IPS DF 4.7 (cell line): ENCODE measurements at regions not wholly inside any gene's neighbourhood (a gene's known extent, or its start where the extent isn't known, plus 50 kb on each side); places are given as distances from the start of the nearest gene placed in this dataset.

Experiments used
- DNase-seq: peaks from one replicate; pipeline ENCODE4 v3.0.0-alpha.2; 2013; ENCODE audit warnings: low spot score; ENCODE audit errors: extremely low read depth

DNA sequence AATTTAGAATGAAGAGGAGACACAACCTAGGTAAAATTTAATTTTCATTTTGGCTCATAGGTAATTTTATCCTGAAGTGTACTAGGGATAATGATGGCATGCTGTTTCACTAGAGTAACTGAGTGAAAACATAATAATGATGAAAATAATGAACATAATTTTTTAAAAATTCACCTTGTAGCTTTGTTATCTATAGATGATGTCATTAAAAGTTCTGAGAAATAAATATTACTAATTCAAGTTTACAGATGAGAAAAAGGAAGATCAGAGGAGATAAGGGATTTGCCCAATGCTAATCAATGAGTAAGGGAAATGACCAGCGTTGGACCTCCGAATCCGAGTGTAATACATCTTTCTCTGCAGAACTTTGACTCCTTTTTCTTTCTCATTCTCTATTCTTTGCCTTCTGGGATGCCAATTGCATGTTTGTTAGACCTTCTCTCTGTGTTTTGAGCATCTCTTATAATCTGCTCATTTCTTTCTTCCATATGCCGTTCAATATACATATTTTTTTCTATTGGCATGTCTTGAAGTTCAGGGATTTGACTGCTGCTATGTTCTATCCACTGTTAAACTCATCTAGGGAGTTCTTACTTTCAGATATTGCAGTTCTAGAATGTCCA lies 186.5 kb downstream of the SNX19 start:
- DNase-seq, result no peak

DNA sequence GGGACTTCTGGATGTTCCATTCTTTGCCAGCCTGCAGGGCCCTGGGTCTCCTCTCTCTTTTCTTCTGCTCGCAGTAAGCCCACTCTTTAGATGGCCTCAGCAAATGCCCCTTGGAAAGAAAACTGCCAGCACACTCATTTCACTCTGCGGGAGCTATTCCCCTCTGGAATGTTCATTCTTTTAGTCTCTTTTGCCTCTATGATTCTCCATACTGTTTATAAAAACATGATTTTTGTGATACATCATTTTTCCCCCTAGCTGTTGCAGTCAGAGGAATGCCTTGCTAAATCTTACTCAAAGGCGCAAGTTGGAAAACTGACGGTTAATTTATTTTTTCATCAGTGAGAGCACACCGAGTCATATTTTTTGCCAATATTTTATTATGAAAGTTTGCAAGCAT lies 184.9 kb downstream of the SNX19 start:
- no peak for DNase-seq

DNA sequence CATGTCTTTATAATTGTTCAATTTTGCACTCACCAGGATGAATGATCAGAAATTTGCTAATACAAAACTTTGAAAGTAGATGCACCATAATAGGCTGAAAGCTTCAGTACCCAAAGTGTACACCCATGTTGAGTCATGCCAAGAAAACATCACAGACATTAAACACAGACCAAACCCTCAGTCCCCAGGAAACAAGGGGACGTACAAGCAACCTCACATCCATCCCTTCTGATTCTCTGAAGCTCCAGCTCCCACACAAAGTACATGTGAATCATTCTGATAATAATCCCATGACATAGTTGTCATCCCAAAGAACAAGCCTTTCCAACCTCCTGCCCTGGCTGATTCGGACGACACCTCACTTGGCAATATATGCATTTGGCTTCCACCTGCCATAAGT lies 183.8 kb downstream of the SNX19 start:
- DNase-seq, result no peak

DNA sequence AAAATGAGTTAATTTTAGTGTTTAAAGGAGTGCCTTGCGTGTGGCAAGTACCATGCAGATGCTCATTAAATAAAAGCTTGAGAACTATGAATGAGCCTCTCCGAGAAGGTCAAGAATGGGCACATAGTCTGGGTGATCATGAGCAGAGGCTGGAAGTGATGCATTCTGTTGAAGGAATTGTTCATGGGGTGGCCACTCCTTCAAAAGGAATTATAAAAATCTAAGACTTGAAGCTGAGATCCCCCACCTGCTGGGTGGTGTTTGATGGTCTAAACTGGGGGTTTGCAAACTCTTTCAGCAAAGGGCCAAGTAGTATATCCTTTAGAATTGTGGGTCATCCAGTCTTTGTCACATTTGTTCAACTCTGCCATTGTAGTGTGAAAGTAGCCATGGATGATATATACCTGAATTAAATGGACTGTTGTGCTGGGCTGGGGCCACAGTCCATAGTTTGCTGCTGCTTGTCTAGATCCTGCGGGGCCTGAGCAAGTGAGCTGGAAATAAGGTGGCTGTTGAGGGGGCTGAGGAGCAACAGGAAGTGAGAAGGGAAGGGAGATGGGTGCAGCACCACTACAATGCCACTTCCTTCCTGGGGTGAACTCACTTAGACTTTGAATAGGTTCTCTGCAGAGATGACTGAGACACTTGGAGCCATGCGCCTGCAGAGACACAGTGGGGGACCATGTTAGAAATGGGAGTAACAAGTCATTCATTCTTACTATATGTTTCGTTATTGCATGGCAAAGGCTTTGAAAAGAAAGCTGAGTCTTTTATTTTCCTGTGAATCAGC lies 179.0 kb downstream of the SNX19 start:
- no peak for DNase-seq

DNA sequence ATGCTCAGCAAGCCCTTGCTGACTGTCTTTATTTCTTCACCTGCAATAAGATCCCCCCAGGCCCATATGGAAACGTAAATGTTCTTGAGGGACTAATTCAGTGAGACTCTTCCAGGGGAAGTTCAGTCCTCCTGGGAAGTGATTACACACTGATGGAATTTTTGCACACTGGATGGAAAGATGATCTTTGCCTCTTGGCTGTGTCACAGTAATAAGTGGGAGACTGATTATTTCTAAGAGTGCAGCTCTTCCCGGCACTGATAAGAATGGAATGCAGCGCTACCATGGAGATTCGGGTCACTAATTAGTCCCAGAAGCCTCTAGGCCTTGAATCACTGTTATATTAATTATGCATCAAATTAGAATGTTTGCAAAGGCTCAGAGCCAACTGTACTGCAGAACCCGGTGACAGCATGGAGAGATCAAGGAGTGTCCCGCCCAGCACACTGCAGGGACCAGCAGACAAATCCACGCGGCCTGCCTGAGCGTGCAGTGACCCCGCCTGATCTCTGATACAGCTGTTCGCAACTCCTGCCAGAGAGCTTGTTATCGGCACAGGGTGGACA lies 178.3 kb downstream of the SNX19 start:
- DNase-seq, result no peak

DNA sequence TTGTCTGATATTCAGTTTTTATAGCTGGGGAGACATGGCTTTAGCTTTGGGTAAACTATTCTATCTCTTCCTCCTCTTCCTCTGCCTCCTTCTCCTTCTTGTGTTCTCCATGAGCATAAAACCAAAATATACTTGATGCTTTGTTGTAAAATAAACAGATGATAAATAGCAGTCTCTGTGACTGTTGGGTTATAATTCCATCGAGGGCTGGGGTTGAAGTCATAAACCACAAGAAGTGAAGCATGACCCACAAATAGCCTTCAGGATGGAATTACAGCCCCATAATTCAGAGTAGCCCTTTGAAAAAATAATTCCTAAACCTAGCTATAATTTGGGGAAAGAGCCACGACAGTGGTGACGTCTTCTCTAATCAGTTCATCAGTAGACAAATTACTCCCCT lies 177.7 kb downstream of the SNX19 start:
- DNase-seq, result no peak

DNA sequence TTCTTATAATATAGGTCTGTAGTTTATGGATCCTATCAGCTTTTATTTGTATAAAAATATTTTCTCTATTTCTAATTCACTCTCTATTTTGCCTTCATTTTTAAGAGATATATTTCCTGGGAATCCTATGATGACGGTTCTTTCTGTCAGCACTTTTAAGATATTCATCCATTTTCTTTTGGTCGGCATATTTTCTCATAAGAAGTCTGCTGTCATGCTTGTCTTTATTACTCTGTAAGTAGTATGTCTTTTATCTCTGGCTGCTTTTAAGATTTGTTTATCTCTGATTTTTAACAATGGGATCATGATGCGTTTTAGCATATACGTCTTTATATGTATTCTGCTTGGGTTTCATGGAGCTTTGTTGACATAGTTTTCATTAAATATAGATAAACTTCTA lies 175.5 kb downstream of the SNX19 start:
- DNase-seq, result no peak

DNA sequence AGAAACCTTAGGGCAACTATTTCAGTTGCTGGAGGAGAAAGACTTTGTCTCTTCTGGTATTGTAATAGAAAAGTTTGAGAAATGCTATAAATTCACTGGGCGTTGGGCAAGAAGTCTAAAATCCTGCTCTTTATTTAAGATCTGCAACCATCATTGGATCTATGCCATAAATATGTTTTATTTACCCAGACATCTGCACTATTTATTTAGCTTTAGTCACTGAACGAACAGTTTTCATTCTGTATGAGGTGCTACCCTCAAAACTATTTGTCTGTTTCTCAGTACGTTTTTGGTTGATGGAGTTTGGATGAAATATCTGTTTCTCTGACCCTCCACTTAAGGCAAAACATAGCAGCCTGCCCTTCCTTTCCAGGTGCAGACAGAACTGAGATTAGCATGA lies 171.5 kb downstream of the SNX19 start:
- no peak for DNase-seq

DNA sequence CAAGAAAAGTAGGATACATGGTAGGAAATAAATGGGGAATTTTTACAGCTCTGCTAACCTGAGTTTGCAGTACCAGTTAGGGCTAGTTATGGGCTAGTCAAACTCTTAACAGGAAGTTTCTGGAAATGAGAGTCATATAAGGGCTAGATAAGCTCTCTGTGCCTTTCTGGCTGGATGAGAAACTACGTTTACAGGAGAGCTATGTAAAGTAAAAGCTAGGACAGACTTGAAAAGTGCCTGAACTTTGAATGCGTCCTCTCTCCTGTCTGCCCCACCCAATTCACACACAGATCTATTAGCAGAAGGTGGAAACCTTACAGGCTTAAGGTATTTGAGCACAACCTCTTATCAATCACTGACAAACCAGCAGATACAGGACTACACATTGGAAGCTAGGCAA lies 167.1 kb downstream of the SNX19 start:
- DNase-seq, result no peak

DNA sequence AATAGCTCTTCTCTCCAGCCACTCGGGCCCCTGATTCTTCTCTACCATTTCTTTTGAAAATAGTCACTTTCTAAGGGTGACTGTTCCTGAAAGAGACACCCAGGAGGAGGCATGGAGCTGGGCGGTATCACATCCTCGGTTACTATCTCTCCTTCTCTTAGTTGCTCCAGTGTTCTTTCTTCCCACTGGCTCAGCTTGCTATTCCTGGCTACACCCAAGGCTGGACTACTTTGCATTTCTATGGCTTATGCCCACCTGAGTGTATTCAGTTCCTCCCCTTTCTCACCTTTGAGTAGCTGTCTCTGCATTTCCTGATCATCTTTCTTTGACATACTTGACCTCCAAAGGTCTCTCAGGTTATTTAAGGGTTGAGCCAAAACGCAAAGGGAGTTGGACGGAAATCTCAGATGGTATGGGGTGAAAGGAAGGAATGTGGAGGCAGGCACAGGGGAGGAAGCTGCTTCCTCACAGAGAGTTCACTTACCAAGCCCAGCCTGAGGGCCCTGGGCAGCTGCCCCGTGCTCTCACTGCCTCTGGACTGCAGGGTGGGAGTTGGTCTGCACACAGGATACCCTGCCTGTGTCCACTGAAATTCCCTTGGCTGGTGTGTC lies 155.7 kb downstream of the SNX19 start:
- DNase-seq, result peak; percentile 56

DNA sequence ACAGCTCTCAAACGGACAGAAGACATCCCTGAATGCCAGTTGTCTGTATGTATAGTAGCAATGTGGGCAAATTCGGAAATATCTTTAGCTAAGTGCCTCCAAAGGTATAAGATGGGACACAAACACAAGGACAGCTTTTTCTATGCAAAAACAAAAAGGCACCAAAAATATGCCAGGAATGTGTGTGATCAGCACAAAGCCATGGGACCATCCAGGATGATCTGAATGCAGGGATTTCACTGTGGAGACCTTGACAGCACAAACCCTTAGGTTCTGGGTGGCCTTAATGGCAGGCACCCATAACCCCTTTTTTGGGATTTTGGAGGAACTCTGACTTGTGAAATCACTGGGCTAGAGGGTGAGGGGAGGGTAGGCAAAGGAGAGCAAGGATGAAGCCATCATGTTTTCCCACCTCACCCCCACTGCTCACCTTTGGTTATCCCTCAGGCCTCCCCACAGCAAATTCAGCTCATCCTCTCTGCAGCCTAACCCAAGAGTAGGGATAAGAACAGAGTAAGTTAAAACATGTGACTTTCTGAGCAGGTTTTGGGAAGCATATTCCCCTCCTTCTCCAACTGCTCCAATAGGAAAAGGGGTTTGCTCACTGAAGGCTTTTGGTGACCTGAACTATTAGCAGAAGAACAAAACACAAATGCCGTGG lies 154.6 kb downstream of the SNX19 start:
- DNase-seq, result peak; percentile 49

DNA sequence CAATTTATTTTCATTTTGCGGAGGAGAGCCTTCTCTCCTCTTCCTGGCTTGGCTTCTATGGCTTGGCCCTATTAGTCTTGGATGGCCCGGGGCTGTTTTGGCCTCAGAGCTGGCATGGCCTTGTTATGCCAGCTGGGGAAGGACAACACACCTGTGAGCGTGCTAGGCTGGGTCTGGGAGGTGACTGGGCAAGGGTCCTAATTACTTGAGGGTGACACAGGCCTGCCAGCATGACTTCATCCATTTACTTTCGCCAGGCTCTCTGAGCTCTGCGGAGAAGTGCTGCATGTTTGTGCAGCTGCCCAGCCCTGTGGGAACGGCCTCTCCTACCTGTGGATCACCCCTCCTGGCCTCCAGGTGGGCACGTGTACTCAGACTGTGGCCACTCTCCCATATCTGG lies 153.6 kb downstream of the SNX19 start:
- no peak for DNase-seq

DNA sequence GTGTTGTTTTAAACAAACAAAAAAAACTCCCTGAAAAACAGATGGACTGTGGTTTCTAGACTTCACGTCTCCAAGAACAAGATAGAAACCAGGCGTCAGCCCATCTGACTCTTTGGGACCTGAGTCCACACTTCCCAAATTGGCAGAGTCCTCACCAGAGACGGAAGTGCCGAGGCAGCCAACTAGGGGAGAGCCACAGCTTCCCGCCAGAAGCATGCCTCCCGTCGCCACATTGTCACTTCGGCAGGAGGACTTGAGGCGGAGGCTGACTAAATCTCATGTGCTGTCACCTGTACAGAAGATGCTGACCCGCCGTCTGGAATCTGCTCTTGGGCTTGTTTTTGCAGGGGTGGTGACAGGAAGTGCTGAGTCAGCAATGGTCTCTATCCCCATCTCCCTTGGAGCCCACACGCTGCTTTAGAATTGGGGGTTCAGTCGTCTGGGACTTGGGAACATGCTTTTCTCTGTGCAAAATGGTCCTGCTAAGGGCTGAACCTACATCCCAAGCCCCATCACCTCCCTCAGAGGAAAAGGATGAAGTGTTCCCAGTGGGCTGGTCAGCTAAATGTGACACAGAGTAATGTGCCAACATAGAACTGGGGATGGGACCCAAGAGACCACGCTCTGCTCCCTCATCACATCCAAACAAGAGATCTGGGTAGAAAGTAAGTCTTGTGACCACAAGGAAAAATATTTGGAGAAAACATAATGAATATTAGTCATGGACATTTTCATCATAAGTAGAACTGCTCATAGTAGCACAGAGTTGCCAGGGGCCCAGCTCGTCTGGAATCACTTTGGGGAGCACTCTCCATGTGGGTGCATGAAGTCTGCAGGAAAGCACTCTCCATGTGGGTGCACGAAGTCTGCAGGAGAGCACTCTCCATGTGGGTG lies 152.9 kb downstream of the SNX19 start:
- no peak for DNase-seq

DNA sequence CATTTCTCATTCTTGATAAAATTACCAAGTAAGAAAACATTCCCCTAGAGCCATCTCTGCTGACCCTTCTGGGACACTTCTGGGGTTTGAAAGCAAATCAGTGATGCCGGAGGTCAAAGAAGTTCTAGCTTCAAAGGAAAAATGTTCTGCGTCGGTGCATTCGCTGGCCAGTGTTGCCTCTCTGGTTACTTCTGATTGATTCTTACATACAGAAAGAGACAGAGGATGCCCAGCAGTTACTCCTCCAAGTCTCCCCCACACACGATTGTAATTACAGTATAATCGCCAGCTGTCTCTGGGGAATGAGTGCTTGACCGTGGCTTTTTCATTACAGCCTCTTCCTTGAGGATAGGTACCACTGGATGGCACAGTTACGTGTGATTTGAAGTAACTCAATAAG lies 150.9 kb downstream of the SNX19 start:
- DNase-seq, result no peak

DNA sequence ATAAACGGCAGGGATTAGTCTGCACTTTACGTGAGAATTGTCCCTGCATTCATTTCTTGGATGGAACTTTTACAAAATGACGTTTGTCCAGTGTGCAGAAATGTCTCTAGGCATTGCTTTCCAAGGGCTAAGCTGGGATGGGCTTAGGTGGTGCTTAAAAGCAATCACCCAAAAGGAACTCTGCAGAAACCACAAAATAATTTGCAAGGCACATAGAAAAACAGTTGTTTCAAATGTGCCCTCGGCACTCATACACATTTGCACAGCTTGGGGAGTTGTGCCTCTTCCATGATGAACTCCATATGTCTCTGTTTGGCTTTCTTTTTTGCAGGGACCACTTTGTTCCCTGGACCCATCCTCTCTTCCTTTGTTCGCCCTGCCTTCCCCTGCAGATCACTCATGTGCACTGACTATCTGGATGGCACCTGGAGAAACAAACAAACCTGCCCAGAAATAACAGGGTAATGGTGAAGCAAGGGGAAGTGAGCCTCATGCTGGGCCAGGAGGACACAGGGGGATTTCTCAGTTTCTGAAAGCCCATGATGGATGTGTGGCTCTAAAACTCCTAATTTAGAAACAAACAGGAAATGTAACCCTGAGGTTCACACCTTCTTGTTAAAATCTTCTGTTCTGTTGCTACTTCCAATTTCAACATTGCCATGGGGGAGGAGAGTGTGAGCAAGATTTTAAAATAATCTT lies 150.2 kb downstream of the SNX19 start:
- no peak for DNase-seq

DNA sequence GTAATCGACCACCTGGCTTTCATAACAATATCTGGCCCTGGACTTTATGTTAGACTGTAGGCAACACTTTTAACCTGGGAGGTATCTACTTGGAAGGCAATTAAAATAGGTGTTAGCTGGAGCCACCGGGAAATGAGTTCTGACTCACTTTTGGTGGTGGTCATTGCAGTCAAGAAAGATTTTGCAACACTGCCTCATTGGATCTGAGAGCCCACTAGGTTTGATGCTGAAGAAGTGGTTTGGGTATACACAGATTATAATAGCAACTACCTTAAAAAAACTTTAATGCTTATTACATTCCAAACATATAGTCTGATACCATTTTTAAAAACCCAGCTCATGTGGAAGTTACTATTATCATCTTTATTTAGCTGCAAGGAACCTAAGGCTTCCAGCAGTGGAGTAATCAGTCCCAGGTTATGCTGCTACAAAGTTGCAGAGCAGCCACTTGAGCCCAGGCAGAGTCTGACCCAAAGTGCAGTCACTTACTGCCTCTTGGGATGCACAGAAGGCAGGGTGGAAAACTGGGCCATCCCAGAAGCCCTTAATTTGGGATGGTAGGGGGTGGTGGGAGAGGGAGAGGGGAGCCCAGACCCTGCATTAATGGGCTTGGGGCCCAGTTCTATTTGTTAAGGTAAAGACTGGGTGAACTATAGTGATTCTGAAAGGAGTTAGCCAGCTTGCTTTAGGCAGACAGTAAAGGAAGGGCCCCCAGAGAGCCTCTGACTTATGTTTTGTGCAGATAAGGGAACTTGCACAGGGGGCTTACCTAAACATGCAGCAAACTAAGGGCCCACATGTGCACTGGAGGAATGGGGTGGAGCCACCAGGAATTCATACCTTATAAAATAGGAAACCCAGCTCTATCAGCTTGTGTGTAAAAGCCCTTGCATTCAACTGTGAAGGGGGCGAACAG lies 149.4 kb downstream of the SNX19 start:
- DNase-seq, result no peak

DNA sequence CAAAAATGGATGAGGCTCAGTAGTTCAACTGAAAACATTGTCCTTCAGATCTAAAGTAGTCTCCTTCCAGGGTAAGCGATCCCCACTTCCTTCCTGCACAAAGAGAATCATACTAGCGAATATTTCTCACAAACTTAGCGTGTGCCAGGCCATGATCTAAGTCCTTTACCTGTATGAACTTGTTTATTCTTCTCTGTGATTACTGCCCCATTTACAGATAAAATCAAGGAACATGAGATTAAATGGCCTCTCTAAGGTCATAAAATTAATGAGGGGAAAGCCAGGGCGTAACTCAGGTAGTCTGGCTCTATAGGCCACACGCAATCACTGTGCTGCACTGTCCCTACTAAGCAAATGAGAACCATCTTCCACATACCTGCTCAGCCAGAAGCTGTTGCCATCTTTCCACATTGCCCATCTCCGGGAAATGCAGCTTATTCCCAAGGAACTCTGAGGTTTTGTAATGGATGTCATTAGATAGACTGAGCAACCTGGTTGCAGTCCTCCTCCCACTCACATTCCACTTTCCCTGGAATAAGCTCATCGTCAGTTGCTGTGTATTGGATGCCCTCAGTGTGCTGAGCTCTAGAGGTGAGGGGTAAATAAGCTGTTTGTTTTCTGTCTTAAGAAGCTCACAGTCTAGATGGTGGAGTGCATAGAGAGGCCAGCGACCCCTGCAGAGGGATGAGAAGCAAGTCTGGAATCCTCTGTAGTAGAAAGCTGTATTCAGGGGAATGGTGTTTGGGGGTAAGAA lies 146.3 kb downstream of the SNX19 start:
- no peak for DNase-seq

DNA sequence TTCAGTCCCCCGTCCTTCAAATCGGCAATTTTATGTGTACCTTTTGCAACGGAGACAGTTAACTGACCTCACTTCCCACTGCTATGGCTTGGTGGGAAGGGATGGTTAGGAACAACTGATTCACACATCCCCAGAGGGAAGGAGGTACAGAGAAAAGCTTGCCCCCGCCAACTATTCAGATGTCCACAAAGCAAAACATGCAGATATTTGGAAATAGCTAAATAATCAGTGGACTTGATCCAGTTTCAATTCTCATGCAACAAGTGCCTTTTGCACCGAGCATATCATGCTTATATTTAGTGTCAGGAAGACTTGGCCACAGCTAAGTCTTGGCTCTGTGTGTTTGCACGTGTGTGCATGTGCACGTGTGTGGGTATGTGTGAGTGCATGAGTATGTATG lies 144.6 kb downstream of the SNX19 start:
- no peak for DNase-seq
